ENCODE measurements at regions not wholly inside any gene's neighbourhood (a gene's known extent, or its start where the extent isn't known, plus 50 kb on each side); places are given as distances from the start of the nearest gene placed in this dataset.

GRCh38 chr6:156400487-156400886 lies 376.7 kb upstream of the ARID1B start:
- no peaks in the 10 kb centered on the region for H3K9me3 ChIP-seq (ENCODE audit: control insufficient read depth, low read length)
- H3K36me3 ChIP-seq (ENCODE audit: control insufficient read depth, insufficient read depth, low read length): no peaks in the 10 kb centered on the region
- no peak overlapping the region for H3K4me2 ChIP-seq (ENCODE audit: low read length)
- H3K4me1 ChIP-seq: no peaks in the 10 kb centered on the region
- no peak overlapping the region for H3K4me3 ChIP-seq (ENCODE audit: low read depth, low read length)
- H3K27me3 ChIP-seq (ENCODE audit: control insufficient read depth, insufficient read depth, low read length): no peaks in the 10 kb centered on the region
- H3K27ac ChIP-seq: no peak overlapping the region
- no peak overlapping the region for H2AFZ ChIP-seq
- no peaks in the 10 kb centered on the region for H3K79me2 ChIP-seq
- H3K9ac ChIP-seq: no peak overlapping the region
- no peak for TF ChIP-seq CTCF (IDR thresholded peaks at IDR 0.05)

GRCh38 chr6:156398966-156399365 lies 378.2 kb upstream of the ARID1B start:
- Histone ChIP-seq H3K27ac (no peak overlapping the region), H2AFZ (no peak overlapping the region), H3K27me3 (ENCODE audit: control insufficient read depth, insufficient read depth, low read length) (no peaks in the 10 kb centered on the region), H3K79me2 (no peaks in the 10 kb centered on the region), H3K4me2 (ENCODE audit: low read length) (no peak overlapping the region), H3K4me1 (no peaks in the 10 kb centered on the region), H3K9me3 (ENCODE audit: control insufficient read depth, low read length) (no peaks in the 10 kb centered on the region), H3K36me3 (ENCODE audit: control insufficient read depth, insufficient read depth, low read length) (no peaks in the 10 kb centered on the region), H3K4me3 (ENCODE audit: low read depth, low read length) (no peak overlapping the region), H3K9ac (no peak overlapping the region)
- no peak for TF ChIP-seq CTCF (IDR thresholded peaks at IDR 0.05)

GRCh38 chr6:156398371-156398770 lies 378.8 kb upstream of the ARID1B start:
- Histone ChIP-seq H3K4me3 (ENCODE audit: low read depth, low read length) (no peak overlapping the region), H3K27me3 (ENCODE audit: control insufficient read depth, insufficient read depth, low read length) (no peaks in the 10 kb centered on the region), H3K27ac (no peak overlapping the region), H3K9me3 (ENCODE audit: control insufficient read depth, low read length) (no peaks in the 10 kb centered on the region), H3K4me1 (no peaks in the 10 kb centered on the region), H3K36me3 (ENCODE audit: control insufficient read depth, insufficient read depth, low read length) (no peaks in the 10 kb centered on the region), H3K4me2 (ENCODE audit: low read length) (no peak overlapping the region), H2AFZ (no peak overlapping the region), H3K9ac (no peak overlapping the region), H3K79me2 (no peaks in the 10 kb centered on the region)
- no peak for TF ChIP-seq CTCF (IDR thresholded peaks at IDR 0.05)

GRCh38 chr6:156396791-156397418 lies 380.3 kb upstream of the ARID1B start:
- Histone ChIP-seq H3K27ac (no peak overlapping the region), H3K4me2 (ENCODE audit: low read length) (no peak overlapping the region), H3K4me1 (no peaks in the 10 kb centered on the region), H3K79me2 (no peaks in the 10 kb centered on the region), H2AFZ (no peak overlapping the region), H3K9me3 (ENCODE audit: control insufficient read depth, low read length) (no peaks in the 10 kb centered on the region), H3K27me3 (ENCODE audit: control insufficient read depth, insufficient read depth, low read length) (no peaks in the 10 kb centered on the region), H3K9ac (no peak overlapping the region), H3K4me3 (ENCODE audit: low read depth, low read length) (no peak overlapping the region), H3K36me3 (ENCODE audit: control insufficient read depth, insufficient read depth, low read length) (no peaks in the 10 kb centered on the region)
- TF ChIP-seq CTCF (IDR thresholded peaks at IDR 0.05): no peak

GRCh38 chr6:156396068-156396771 lies 381.0 kb upstream of the ARID1B start:
- H3K79me2 ChIP-seq: no peaks in the 10 kb centered on the region
- H3K9ac ChIP-seq: no peak overlapping the region
- H3K4me1 ChIP-seq: no peaks in the 10 kb centered on the region
- no peak overlapping the region for H3K4me3 ChIP-seq (ENCODE audit: low read depth, low read length)
- no peak overlapping the region for H3K27ac ChIP-seq
- H3K9me3 ChIP-seq (ENCODE audit: control insufficient read depth, low read length): no peaks in the 10 kb centered on the region
- TF ChIP-seq CTCF (IDR thresholded peaks at IDR 0.05): no peak
- no peaks in the 10 kb centered on the region for H3K27me3 ChIP-seq (ENCODE audit: control insufficient read depth, insufficient read depth, low read length)
- H3K4me2 ChIP-seq (ENCODE audit: low read length): no peak overlapping the region
- H2AFZ ChIP-seq: no peak overlapping the region
- no peaks in the 10 kb centered on the region for H3K36me3 ChIP-seq (ENCODE audit: control insufficient read depth, insufficient read depth, low read length)
